ENCODE measurements at regions not wholly inside any gene's neighbourhood (a gene's known extent, or its start where the extent isn't known, plus 50 kb on each side); places are given as distances from the start of the nearest gene placed in this dataset.

DNA sequence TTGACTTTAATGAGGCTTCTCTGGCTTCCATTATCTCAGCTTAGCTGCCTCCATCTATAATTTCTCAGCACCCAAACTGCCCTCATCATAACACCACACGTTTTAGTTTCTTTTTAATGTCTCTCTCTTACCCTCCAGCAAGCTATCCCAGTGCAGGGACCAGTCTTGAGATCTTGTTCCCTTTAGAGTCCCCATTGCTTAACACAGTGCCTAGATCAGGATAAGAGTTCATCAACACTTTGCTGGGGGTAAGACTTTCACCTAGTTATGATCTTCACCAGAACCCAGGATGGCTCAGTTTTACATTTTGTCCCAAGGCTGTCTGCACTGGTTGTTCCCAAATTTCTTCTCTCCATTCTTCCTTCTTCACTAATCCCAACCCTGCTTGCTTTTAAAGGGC lies 126.1 kb downstream of the OR2B2 start:
- TF ChIP-seq, protein P1, sequence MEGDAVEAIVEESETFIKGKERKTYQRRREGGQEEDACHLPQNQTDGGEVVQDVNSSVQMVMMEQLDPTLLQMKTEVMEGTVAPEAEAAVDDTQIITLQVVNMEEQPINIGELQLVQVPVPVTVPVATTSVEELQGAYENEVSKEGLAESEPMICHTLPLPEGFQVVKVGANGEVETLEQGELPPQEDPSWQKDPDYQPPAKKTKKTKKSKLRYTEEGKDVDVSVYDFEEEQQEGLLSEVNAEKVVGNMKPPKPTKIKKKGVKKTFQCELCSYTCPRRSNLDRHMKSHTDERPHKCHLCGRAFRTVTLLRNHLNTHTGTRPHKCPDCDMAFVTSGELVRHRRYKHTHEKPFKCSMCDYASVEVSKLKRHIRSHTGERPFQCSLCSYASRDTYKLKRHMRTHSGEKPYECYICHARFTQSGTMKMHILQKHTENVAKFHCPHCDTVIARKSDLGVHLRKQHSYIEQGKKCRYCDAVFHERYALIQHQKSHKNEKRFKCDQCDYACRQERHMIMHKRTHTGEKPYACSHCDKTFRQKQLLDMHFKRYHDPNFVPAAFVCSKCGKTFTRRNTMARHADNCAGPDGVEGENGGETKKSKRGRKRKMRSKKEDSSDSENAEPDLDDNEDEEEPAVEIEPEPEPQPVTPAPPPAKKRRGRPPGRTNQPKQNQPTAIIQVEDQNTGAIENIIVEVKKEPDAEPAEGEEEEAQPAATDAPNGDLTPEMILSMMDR (IDR thresholded peaks at IDR 0.05; ENCODE audit: extremely low read depth in 1 of 2, insufficient read depth in 1 of 2, low read depth in 1 of 2, low read length in 2 of 2), result no peak
- no peak for TF ChIP-seq POLR2A (IDR thresholded peaks at IDR 0.05; ENCODE audit: low read depth, low read length)

Data from endothelial cell of umbilical vein (primary cell).